Colonic mucosa (tissue), 4 donors: ENCODE measurements at regions not wholly inside any gene's neighbourhood (a gene's known extent, or its start where the extent isn't known, plus 50 kb on each side); places are given as distances from the start of the nearest gene placed in this dataset.

Source experiments
- DNase-seq: peaks from one replicate; pipeline ENCODE4 v3.0.0-alpha.2; 2020
- H3K27ac ChIP-seq: fragments of 200-600 bp; one replicate; pipeline ENCODE4 v1.8.0; 2021
- H3K27me3 ChIP-seq: fragments of 200-600 bp; one replicate; pipeline ENCODE4 v1.8.0; 2021
- H3K36me3 ChIP-seq: fragments of 200-600 bp; one replicate; pipeline ENCODE4 v1.8.0; 2021
- H3K4me1 ChIP-seq: fragments of 200-600 bp; one replicate; pipeline ENCODE4 v1.8.0; 2021; ENCODE audit warnings: mild to moderate bottlenecking
- H3K4me3 ChIP-seq: fragments of 200-600 bp; one replicate; pipeline ENCODE4 v1.8.0; 2021
- H3K9ac ChIP-seq, 2 donors: one replicate each; pipeline ENCODE4 v1.7.0; 2013; ENCODE audit warnings: control low read depth in 2 of 2, low read depth in 2 of 2, low read length in 2 of 2
- H3K9me3 ChIP-seq: fragments of 200-600 bp; one replicate; pipeline ENCODE4 v1.8.0; 2021
- CTCF ChIP-seq: fragments of 200-600 bp; IDR thresholded peaks from one replicate; pipeline ENCODE4 v1.8.0; 2022; ENCODE audit warnings: antibody characterized with exemption, mild to moderate bottlenecking
- intact Hi-C: fragments of 100-400 bp; cut with DNase I; formaldehyde crosslinking; loops from one replicate; pipeline ENCODE4 v1.14.1; 2022
- donor health status: healthy.
- donor health status: DM: no; HTN: no; CAD: no.
- donor health status: DM: no; HTN: no; CAD: no.

- DNase-seq, result no peak
- H3K4me1 ChIP-seq, result no peaks in the 10 kb centered on the region
- H3K9me3 ChIP-seq, result no peaks in the 10 kb centered on the region
- H3K36me3 ChIP-seq, result no peaks in the 10 kb centered on the region
- H3K4me3 ChIP-seq, result no peak overlapping the region
- H3K27ac ChIP-seq, result no peak overlapping the region
- H3K27me3 ChIP-seq, result no peaks in the 10 kb centered on the region
- no peak for TF ChIP-seq CTCF
- intact Hi-C loops, result no loop called here
- H3K9ac ChIP-seq, result no peak overlapping the region
Measured at GRCh38 chr2:66003931-66004330, 431.0 kb upstream of the MEIS1 start.

- Histone ChIP-seq H3K9ac (no peak overlapping the region), H3K27ac (no peak overlapping the region), H3K27me3 (no peaks in the 10 kb centered on the region), H3K4me3 (no peak overlapping the region), H3K9me3 (no peaks in the 10 kb centered on the region), H3K4me1 (no peaks in the 10 kb centered on the region), H3K36me3 (no peaks in the 10 kb centered on the region)
- intact Hi-C loops, result no loop called here
- TF ChIP-seq CTCF, result no peak
- no peak for DNase-seq
Measured at GRCh38 chr2:66001538-66001937, 433.4 kb upstream of the MEIS1 start.

- Histone ChIP-seq H3K4me1 (no peaks in the 10 kb centered on the region), H3K27me3 (no peaks in the 10 kb centered on the region), H3K36me3 (no peaks in the 10 kb centered on the region), H3K9ac (no peak overlapping the region), H3K27ac (no peak overlapping the region), H3K4me3 (no peak overlapping the region), H3K9me3 (no peaks in the 10 kb centered on the region)
- no peak for TF ChIP-seq CTCF
- intact Hi-C loops, result no loop called here
- DNase-seq, result no peak
Measured at GRCh38 chr2:66000901-66001300, 434.0 kb upstream of the MEIS1 start.

- H3K9me3 ChIP-seq, result no peaks in the 10 kb centered on the region
- no peak overlapping the region for H3K4me3 ChIP-seq
- no peaks in the 10 kb centered on the region for H3K27me3 ChIP-seq
- no peak for DNase-seq
- H3K27ac ChIP-seq, result no peak overlapping the region
- no peaks in the 10 kb centered on the region for H3K36me3 ChIP-seq
- H3K4me1 ChIP-seq, result no peaks in the 10 kb centered on the region
- TF ChIP-seq CTCF, result no peak
- H3K9ac ChIP-seq, result no peak overlapping the region
- intact Hi-C loops, result no loop called here
Measured at GRCh38 chr2:65999796-66000195, 435.1 kb upstream of the MEIS1 start.

- TF ChIP-seq CTCF, result no peak
- H3K36me3 ChIP-seq, result no peaks in the 10 kb centered on the region
- H3K9me3 ChIP-seq, result no peaks in the 10 kb centered on the region
- H3K27ac ChIP-seq, result no peak overlapping the region
- H3K9ac ChIP-seq, result no peak overlapping the region
- no peak overlapping the region for H3K4me3 ChIP-seq
- DNase-seq, result no peak
- no peaks in the 10 kb centered on the region for H3K4me1 ChIP-seq
- no peaks in the 10 kb centered on the region for H3K27me3 ChIP-seq
- intact Hi-C loops, result no loop called here
Measured at GRCh38 chr2:65999103-65999502, 435.8 kb upstream of the MEIS1 start.

- Histone ChIP-seq H3K4me1 (no peaks in the 10 kb centered on the region), H3K9me3 (no peaks in the 10 kb centered on the region), H3K9ac (no peak overlapping the region), H3K27ac (no peak overlapping the region), H3K36me3 (no peaks in the 10 kb centered on the region), H3K4me3 (no peak overlapping the region), H3K27me3 (no peaks in the 10 kb centered on the region)
- intact Hi-C loops, result no loop called here
- no peak for DNase-seq
- TF ChIP-seq CTCF, result no peak
Measured at GRCh38 chr2:65997961-65998360, 437.0 kb upstream of the MEIS1 start.
